GM12874 (cell line): ENCODE measurements at regions not wholly inside any gene's neighbourhood (a gene's known extent, or its start where the extent isn't known, plus 50 kb on each side); places are given as distances from the start of the nearest gene placed in this dataset.

Source experiments
- TF ChIP-seq, protein P1 (sequence below): IDR thresholded peaks from 2 replicates; pipeline ENCODE4 v1.5.1; 2011; ENCODE audit warnings: low read depth, mild to moderate bottlenecking, control low read depth, low read length, moderate library complexity; ENCODE audit not compliant: insufficient read depth

DNA sequence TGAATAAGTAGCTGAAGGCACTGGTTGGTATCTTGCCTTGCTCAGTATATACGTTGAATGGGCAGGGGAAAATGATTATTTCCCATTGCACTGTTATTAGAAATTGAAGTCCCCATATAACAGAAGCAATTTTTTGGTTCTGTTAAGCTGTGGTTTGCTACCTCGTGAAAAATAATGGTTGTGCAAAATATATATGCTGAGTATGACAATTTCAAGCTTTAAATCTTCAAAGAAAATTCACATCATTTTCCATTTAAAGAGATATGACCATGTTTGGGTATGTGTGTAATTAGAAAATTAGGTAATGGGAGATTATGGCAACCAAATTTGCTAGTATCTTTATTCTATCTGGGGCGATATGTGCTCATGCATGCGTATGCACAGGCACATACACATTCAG is 139.8 kb downstream of the DMAC1 start:
- TF ChIP-seq, protein P1, sequence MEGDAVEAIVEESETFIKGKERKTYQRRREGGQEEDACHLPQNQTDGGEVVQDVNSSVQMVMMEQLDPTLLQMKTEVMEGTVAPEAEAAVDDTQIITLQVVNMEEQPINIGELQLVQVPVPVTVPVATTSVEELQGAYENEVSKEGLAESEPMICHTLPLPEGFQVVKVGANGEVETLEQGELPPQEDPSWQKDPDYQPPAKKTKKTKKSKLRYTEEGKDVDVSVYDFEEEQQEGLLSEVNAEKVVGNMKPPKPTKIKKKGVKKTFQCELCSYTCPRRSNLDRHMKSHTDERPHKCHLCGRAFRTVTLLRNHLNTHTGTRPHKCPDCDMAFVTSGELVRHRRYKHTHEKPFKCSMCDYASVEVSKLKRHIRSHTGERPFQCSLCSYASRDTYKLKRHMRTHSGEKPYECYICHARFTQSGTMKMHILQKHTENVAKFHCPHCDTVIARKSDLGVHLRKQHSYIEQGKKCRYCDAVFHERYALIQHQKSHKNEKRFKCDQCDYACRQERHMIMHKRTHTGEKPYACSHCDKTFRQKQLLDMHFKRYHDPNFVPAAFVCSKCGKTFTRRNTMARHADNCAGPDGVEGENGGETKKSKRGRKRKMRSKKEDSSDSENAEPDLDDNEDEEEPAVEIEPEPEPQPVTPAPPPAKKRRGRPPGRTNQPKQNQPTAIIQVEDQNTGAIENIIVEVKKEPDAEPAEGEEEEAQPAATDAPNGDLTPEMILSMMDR = no peak

DNA sequence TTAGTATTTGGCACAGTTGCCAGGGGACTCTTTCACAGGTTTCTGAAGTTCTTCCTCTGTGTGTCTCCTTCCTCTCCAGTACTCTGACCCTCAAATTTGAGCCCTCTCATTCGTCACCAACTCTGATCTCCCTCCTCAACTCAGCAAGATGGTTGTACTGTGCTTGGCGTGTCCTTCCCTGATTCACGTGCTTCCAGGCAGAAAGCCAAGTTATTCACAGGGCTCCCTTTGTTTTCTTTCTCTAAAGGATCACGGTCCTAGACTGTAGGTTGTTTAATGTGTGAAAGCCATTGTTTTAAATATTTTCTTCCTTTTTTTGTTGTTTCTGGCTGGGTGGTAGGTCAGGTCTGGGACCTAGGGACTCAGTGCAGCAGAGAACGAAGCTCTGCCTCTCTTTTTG is 142.9 kb downstream of the DMAC1 start:
- TF ChIP-seq, protein P1 = no peak

DNA sequence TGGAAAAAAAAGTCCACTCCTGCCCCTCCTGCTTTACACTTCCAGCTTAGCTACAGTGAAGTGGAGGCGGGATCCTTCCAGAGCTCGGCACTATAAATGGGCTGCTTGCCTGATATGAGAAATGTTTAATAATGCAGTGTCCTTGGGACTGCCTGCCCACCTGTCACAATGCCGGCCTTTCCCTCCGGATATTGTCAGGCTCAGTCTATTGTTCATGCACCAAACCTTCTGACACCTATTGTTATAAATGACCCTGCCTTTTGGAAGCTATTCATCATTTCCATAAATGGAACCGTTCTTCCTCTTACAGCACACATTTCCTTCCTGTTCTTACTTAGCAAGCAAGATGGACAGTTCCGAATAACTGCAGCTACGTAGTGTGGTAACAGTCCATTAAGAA is 146.3 kb downstream of the DMAC1 start:
- TF ChIP-seq, protein P1 = no peak

DNA sequence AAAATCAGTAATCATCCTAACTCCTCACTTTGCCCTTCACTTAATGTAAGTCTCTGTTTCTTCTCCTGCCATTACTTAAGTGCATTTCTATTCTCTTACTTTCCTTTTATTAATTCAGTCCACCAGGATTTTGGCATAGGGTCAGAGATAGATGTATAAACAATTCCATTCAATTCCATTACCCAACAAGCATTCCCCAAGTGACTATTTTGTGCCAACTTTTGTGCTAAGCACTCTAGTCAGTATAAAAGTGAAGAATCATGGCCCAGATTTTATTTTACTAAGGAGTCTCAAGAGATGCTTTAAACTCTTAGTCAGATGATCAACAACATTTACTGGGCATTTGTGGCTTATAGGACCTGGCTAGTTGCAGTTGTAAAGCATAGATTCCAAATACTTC is 159.3 kb downstream of the DMAC1 start:
- TF ChIP-seq, protein P1 = no peak

DNA sequence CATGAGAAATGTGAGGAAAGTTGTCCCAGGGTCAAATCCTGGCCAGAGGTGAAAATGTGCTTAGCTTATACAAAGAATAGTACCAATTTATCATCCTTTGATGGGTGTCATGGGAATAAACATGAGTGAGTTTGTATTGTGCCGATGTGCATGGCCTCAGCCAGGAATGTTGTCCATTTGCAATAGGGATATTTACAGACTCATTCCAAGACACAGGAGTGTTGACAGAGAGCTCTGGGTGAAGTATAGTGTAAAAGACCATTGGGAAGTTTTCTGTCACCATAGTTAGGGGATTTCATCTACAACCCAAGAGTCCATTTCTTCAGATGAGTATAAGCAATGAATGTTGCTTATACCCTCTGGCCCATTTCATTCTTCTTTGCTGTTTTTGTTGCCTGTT is 160.1 kb downstream of the DMAC1 start:
- TF ChIP-seq, protein P1 = no peak

DNA sequence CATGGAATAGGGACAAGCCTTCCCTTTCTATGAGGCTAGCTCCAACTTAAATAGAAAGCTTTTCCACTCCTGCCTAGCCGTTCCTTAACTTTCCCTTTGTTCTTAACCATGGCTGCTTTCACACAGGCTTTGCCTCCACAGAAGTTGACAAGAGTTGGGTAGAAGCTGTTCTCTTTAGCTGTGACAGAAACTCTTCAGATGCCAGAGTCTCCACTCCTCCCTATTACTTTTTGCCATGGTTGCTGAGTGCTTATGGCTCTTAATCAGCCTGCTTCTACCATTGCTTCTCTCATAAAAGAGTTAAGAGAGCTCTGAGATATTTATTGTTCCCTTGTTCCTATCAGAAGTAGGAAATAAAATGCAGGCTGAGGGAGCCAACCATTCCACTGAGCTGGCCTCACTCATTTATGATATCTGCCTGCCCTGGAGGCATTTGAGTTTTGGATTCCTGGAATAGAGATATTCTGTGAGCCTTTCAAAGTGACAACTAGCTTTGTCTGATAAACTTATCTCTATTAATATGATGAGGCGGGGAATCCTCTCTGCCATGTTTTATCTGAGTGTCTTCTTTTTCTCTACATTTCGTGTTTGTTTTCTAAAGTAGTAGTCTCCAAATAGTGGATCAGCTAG is 162.6 kb downstream of the DMAC1 start:
- TF ChIP-seq, protein P1 = no peak

DNA sequence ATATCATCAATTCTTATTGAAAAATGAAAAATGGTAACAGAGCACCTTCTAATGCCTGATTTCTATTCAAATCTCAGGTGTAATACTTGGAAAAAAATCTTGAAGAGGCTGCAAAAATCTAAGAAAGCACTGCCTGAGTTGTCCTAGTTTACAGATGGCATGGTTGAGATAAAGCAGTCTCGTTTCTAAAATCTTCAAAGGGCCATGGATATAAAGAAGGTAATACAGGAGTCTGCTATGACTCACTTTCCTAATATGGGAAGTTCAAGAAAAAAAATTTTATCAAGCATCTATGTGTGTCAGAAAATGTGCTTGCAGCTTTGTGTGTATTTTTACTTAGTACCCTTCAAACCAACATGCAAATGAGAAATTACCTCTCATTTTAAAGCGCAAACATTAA is 163.3 kb downstream of the DMAC1 start:
- TF ChIP-seq, protein P1 = no peak
